Naive thymus-derived CD8-positive, alpha-beta T cell (primary cell): ENCODE measurements at regions not wholly inside any gene's neighbourhood (a gene's known extent, or its start where the extent isn't known, plus 50 kb on each side); places are given as distances from the start of the nearest gene placed in this dataset.
"Not testable (repeated sequence)": the region's sequence is repeated elsewhere in the genome, so short reads cannot be mapped to it uniquely, and the experiment has no call there.

Experiments
- ATAC-seq, 2 donors: fragments of 150-1000 bp; cut with Tn5 transposase in 1 of 2; sonication (Bioruptor Pico), chemical (Tn5 transposase) in 1 of 2; 1 replicate in 1 of 2; 2 replicates in 1 of 2; pipeline ENCODE4 v1.10.0; 2021; ENCODE audit warnings: mild to moderate bottlenecking in 2 of 2, moderate library complexity in 2 of 2
- POLR2A ChIA-PET: fragments of 350-600 bp; sonication (Branson Sonifier 250); formaldehyde crosslinking; loops from one replicate; lab custom pipeline; 2021; ENCODE audit warnings: antibody characterized with exemption; lab: Charles Lee
- DNase-seq, 10 donors: peaks; one replicate each; pipeline versions ENCODE4 v3.0.0 to v3.0.0-alpha.2; 2020 to 2022
- H3K27ac Mint-ChIP-seq, 10 donors: one replicate each; pipeline ENCODE4 v1.8.0; 2020 to 2022; ENCODE audit warnings: mild to moderate bottlenecking in 10 of 10, mixed read lengths in 10 of 10, moderate library complexity in 4 of 10, inconsistent platforms in 1 of 10
- H3K27me3 Mint-ChIP-seq, 5 donors: one replicate each; pipeline ENCODE4 v1.8.0; 2021 to 2022; ENCODE audit warnings: mixed read lengths in 5 of 5
- H3K36me3 Mint-ChIP-seq, 3 donors: one replicate each; pipeline ENCODE4 v1.8.0; 2020 to 2022; ENCODE audit warnings: mixed read lengths in 3 of 3, mild to moderate bottlenecking in 2 of 3, inconsistent platforms in 1 of 3
- H3K4me1 Mint-ChIP-seq, 4 donors: one replicate each; pipeline ENCODE4 v1.8.0; 2021 to 2022; ENCODE audit warnings: mixed read lengths in 4 of 4
- H3K4me3 Mint-ChIP-seq, 10 donors: one replicate each; pipeline ENCODE4 v1.8.0; 2020 to 2022; ENCODE audit warnings: mild to moderate bottlenecking in 10 of 10, mixed read lengths in 10 of 10, moderate library complexity in 6 of 10, inconsistent platforms in 1 of 10
- H3K9me3 Mint-ChIP-seq, 9 donors: one replicate each; pipeline ENCODE4 v1.8.0; 2020 to 2022; ENCODE audit warnings: mixed read lengths in 9 of 9, mild to moderate bottlenecking in 3 of 9, inconsistent platforms in 1 of 9, moderate library complexity in 1 of 9

GRCh38 chr11:98040061-98040808 is 980.5 kb upstream of the CNTN5 start:
- DNase-seq (no peak), ATAC-seq (no peak)
- no peaks in the 10 kb centered on the region for H3K27me3 Mint-ChIP-seq
- H3K27ac Mint-ChIP-seq, result no peak overlapping the region
- H3K4me3 Mint-ChIP-seq, result no peak overlapping the region
- peaks cover 0 to 5% (median 0%) of the 10 kb centered on the region in 3 donors for H3K36me3 Mint-ChIP-seq
- POLR2A ChIA-PET, result no interaction called here
- H3K4me1 Mint-ChIP-seq, result no peaks in the 10 kb centered on the region
- peaks cover under 1 to 36% (median 5%) of the 10 kb centered on the region in 9 donors for H3K9me3 Mint-ChIP-seq

GRCh38 chr11:98047647-98048046 is 973.1 kb upstream of the CNTN5 start:
- Mint-ChIP-seq H3K27ac (no peak overlapping the region), H3K4me1 (no peaks in the 10 kb centered on the region), H3K9me3 (peaks cover 0 to 26% (median 8%) of the 10 kb centered on the region in 9 donors), H3K36me3 (no peaks in the 10 kb centered on the region), H3K4me3 (no peak overlapping the region), H3K27me3 (no peaks in the 10 kb centered on the region)
- DNase-seq, result no peak
- POLR2A ChIA-PET, result no interaction called here
- no peak for ATAC-seq

DNA sequence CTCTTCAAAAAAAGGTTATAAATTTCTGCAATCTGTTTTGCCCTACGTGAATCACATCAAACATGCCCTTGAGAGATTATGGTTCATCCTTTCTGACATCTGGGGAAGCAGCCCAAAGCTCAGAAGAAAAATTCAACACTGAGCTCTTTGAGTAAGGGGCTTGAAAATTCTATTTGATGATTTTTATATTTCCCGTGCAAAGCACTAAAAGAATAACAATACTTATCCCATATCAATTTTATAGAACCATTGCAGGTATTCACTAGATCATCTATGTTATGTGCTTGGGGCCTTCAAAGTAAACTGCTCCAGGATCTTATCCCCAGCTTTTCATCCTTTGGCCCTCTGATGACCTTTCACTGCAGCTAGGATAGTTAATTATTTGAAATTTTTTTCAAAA is 966.9 kb upstream of the CNTN5 start:
- Mint-ChIP-seq H3K36me3 (no peaks in the 10 kb centered on the region), H3K4me3 (no peak overlapping the region), H3K27me3 (no peaks in the 10 kb centered on the region), H3K4me1 (no peaks in the 10 kb centered on the region), H3K9me3 (peaks cover 0 to 10% (median 0%) of the 10 kb centered on the region in 9 donors), H3K27ac (no peak overlapping the region)
- ATAC-seq (no peak), DNase-seq (no peak)
- POLR2A ChIA-PET, result no interaction called here

DNA sequence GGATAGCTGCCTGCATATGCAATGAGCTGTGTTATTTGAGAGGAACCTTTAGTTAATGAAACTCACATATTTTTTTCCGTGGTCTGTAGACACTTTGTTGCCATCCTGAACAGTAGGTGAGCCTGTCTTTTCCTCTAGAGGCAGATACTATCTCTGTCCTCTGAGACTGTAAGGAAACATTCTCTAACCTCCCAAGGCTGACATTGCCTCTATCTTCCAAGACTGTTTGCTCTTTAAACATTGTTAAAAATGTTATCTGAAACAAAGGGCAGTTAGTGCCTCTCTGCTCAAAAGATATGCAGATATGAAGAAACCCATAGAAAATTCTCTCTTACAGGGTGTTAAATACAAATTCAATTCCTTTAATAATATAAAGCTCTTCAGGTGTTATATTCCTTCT is 963.8 kb upstream of the CNTN5 start:
- Mint-ChIP-seq H3K27ac (no peak overlapping the region), H3K9me3 (peaks cover 0 to 16% (median 0%) of the 10 kb centered on the region in 9 donors), H3K27me3 (no peaks in the 10 kb centered on the region), H3K4me1 (no peaks in the 10 kb centered on the region), H3K4me3 (no peak overlapping the region), H3K36me3 (no peaks in the 10 kb centered on the region)
- no peak for DNase-seq
- no peak for ATAC-seq
- POLR2A ChIA-PET, result no interaction called here

DNA sequence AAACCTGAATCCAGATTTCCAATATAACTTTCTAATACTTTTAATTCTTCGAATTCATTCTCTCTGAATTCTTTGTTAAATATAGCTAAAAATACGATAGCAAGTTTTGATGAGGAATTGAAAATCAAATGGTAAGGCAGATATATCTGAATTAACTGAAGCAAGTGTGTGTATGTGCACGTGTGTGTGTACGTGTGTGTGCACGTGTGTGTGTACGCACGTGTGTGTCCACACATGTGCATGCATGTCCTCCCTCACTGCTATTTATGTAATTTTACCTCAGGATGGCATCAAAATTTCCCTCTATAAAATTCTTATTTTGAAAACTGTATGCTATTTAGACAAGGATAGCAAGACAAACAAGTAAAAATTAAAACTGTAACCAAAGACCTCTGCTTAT is 961.3 kb upstream of the CNTN5 start:
- DNase-seq, result no peak
- Mint-ChIP-seq H3K27ac (no peak overlapping the region), H3K9me3 (peaks cover 0 to 19% (median 0%) of the 10 kb centered on the region in 9 donors), H3K4me3 (no peak overlapping the region), H3K36me3 (no peaks in the 10 kb centered on the region), H3K4me1 (no peaks in the 10 kb centered on the region), H3K27me3 (no peaks in the 10 kb centered on the region)
- no peak for ATAC-seq
- POLR2A ChIA-PET, result no interaction called here

GRCh38 chr11:98060759-98061158 is 960.0 kb upstream of the CNTN5 start:
- Mint-ChIP-seq H3K9me3 (peaks cover 0 to 19% (median 2%) of the 10 kb centered on the region in 9 donors), H3K27ac (no peak overlapping the region), H3K4me3 (no peak overlapping the region), H3K27me3 (no peaks in the 10 kb centered on the region), H3K36me3 (no peaks in the 10 kb centered on the region), H3K4me1 (no peaks in the 10 kb centered on the region)
- DNase-seq (no peak), ATAC-seq (no peak)
- POLR2A ChIA-PET, result no interaction called here

DNA sequence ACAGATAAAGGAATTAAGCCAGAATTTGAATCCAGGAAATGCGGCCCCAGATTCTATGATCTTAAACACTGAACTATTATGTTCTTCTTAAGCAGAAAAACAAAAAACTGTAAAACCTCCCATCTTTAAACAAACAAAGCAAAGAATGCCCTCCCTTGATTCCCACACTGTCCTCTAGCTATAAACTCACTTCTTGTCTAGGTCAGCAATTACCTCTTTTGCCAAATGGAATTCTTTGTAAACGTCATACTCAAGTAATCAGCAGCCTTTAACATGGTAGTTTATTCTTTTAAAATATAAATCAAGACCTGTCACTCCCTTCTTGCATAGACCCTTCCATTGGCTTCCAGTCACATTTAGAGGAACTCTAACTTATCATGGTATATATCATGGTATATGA is 958.9 kb upstream of the CNTN5 start:
- POLR2A ChIA-PET, result no interaction called here
- H3K27me3 Mint-ChIP-seq, result no peaks in the 10 kb centered on the region
- H3K4me3 Mint-ChIP-seq, result no peak overlapping the region
- H3K36me3 Mint-ChIP-seq, result no peaks in the 10 kb centered on the region
- no peak overlapping the region for H3K27ac Mint-ChIP-seq
- ATAC-seq (no peak), DNase-seq (no peak)
- no peaks in the 10 kb centered on the region for H3K4me1 Mint-ChIP-seq
- H3K9me3 Mint-ChIP-seq, result peaks cover 0 to 19% (median 8%) of the 10 kb centered on the region in 9 donors

DNA sequence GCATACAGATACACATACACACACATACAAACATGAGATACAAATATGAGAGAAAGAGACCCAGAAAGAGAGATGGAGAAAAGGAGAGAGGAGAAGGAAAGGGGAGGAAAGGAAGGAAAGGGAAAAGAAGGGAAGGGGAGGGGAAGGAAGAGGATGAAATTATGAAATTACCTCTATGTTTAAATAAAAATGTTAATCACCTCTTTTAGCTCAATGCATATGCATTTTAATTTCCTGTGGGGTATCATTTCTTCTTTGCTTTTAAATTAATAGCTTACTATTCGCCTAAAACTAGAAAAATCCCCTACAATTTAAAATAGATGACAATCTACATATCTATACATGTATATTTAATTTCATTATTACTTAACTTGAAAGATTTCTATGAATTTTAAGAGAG is 958.0 kb upstream of the CNTN5 start:
- Mint-ChIP-seq H3K27me3 (no peaks in the 10 kb centered on the region), H3K9me3 (peaks cover 0 to 19% (median 8%) of the 10 kb centered on the region in 9 donors), H3K36me3 (no peaks in the 10 kb centered on the region), H3K4me3 (no peak overlapping the region), H3K27ac (no peak overlapping the region), H3K4me1 (no peaks in the 10 kb centered on the region)
- POLR2A ChIA-PET, result no interaction called here
- no peak for ATAC-seq
- no peak for DNase-seq

GRCh38 chr11:98068251-98068650 is 952.5 kb upstream of the CNTN5 start:
- no peak overlapping the region for H3K27ac Mint-ChIP-seq
- H3K27me3 Mint-ChIP-seq, result no peaks in the 10 kb centered on the region
- DNase-seq (no peak), ATAC-seq (no peak)
- peaks cover 0 to 16% (median 6%) of the 10 kb centered on the region in 9 donors for H3K9me3 Mint-ChIP-seq
- no peaks in the 10 kb centered on the region for H3K36me3 Mint-ChIP-seq
- H3K4me1 Mint-ChIP-seq, result no peaks in the 10 kb centered on the region
- no peak overlapping the region for H3K4me3 Mint-ChIP-seq
- POLR2A ChIA-PET, result no interaction called here

GRCh38 chr11:98069147-98069546 is 951.6 kb upstream of the CNTN5 start:
- H3K27me3 Mint-ChIP-seq, H3K27ac Mint-ChIP-seq, DNase-seq, POLR2A ChIA-PET, H3K4me1 Mint-ChIP-seq, H3K36me3 Mint-ChIP-seq, ATAC-seq, H3K4me3 Mint-ChIP-seq: not testable (repeated sequence)
- H3K9me3 Mint-ChIP-seq, result peaks cover 0 to 12% (median 6%) of the 10 kb centered on the region in 9 donors

DNA sequence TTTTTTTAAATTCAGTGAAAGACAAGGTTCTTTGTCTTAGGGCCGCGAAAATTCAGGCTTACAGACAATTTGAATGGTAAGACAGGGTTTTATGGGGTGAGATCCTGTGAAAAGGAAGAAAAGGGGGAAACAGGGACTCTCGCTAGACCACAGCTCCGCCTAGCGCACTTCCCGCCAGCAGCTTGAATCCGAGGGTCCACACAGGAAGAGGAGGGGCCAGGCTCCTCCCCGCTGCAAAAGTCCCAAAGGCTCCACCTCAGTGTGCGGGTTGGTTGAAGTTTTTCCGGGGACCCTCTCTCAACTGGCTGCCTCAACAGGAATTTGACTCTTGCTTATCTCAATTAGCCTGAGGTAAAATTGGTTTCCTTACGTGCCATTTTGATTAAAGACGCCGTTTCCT is 950.9 kb upstream of the CNTN5 start:
- no peak for ATAC-seq
- Mint-ChIP-seq H3K27me3 (no peaks in the 10 kb centered on the region), H3K9me3 (peaks cover 1 to 12% (median 4%) of the 10 kb centered on the region in 9 donors), H3K27ac (no peak overlapping the region), H3K4me1 (no peaks in the 10 kb centered on the region), H3K4me3 (no peak overlapping the region), H3K36me3 (no peaks in the 10 kb centered on the region)
- DNase-seq, result no peak
- POLR2A ChIA-PET, result no interaction called here

DNA sequence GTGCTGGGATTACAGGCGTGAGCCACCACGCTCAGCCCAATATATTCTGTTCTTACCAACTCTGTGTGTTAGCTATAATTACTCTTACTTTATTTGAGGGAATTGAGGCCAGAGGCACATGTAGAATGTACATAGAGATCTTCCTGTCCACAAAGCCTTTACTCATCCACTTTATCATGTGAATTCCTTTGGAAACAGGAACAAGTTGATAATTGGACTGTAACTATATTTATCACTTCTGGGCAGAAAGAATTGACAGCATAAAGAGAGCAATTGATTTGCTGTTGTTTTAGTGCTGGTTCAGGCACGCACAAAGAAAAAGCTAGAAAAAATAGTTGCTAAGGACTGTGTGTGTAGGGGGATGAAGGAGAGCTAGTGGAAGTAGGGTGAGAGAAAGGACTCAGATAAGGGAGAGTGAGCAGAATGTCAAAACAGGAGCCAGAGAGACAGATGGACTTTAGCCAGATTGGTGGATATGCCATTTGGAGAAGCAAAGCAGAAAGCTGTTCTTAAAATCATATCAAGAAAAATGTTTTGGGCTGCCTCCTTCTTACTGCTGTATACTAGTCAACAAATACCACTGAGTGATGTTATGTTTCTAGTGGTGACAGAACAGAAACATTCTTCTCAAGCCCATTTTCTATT is 929.8 kb upstream of the CNTN5 start:
- ATAC-seq, result no peak
- Mint-ChIP-seq H3K36me3 (no peaks in the 10 kb centered on the region), H3K9me3 (peaks cover 0 to 33% (median 6%) of the 10 kb centered on the region in 9 donors), H3K27ac (no peak overlapping the region), H3K27me3 (no peaks in the 10 kb centered on the region), H3K4me1 (peaks cover 0 to 1% (median 0%) of the 10 kb centered on the region in 4 donors), H3K4me3 (no peak overlapping the region)
- no peak for DNase-seq
- POLR2A ChIA-PET, result no interaction called here

DNA sequence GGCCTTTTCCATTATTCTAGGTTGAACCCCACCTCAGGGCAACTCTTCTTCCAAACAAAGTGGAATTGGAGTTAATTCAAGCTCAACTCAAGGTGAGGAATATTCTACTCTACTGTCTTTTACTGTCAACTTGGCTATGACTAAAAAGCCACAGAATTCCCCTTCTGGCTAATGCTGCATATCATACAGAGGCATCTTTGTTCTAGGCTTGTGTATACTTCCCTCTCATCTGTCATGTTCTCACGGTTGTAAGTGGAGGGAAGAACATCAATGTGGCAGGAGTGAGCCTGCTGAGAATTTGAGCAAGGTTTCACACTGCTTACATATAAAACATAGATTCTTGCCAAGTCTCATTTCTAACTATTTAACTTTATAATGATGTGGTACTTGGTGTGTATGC is 921.4 kb upstream of the CNTN5 start:
- DNase-seq (no peak), ATAC-seq (no peak)
- peaks cover 0 to 10% (median 3%) of the 10 kb centered on the region in 9 donors for H3K9me3 Mint-ChIP-seq
- POLR2A ChIA-PET, result no interaction called here
- no peak overlapping the region for H3K4me3 Mint-ChIP-seq
- no peaks in the 10 kb centered on the region for H3K27me3 Mint-ChIP-seq
- no peaks in the 10 kb centered on the region for H3K4me1 Mint-ChIP-seq
- no peaks in the 10 kb centered on the region for H3K36me3 Mint-ChIP-seq
- no peak overlapping the region for H3K27ac Mint-ChIP-seq
